Panc1 (cell line): ENCODE measurements at regions not wholly inside any gene's neighbourhood (a gene's known extent, or its start where the extent isn't known, plus 50 kb on each side); places are given as distances from the start of the nearest gene placed in this dataset.

ENCODE experiments used
- ATAC-seq: fragments of 200-7000 bp; cut with Tn5 transposase; 2 replicates; pipeline ENCODE4 v1.9.1; 2020; ENCODE audit warnings: mild to moderate bottlenecking, moderate library complexity
- BruUV-seq: library from RNA; stranded (reverse); fragments of 400-500 nt; replicated peaks from 2 replicates; lab custom pipeline; 2021; lab: Mats Ljungman, UMichigan
- CTCF ChIA-PET: fragments of 300-600 bp; sonication (Branson Sonifier 250); formaldehyde crosslinking; loops from one replicate; lab custom pipeline; 2022; ENCODE audit warnings: antibody characterized with exemption; lab: Charles Lee
- POLR2A ChIA-PET: fragments of 300-600 bp; sonication (Branson Sonifier 250); formaldehyde crosslinking; loops from one replicate; lab custom pipeline; 2022; ENCODE audit warnings: antibody characterized with exemption; lab: Charles Lee
- DNase-seq: peaks from one replicate; pipeline ENCODE4 v3.0.0-alpha.2; 2010; ENCODE audit warnings: low read depth, low spot score
- H3K27ac ChIP-seq: 2 replicates; pipeline ENCODE4 v1.5.1; 2011; ENCODE audit warnings: mild to moderate bottlenecking, low read length, inconsistent platforms
- H3K27me3 ChIP-seq: fragments of 200-500 bp; sonication (Bioruptor generic); 2 replicates; pipeline ENCODE4 v1.6.0; 2014; ENCODE audit warnings: low read length, inconsistent platforms; ENCODE audit not compliant: control insufficient read depth, insufficient read depth
- H3K36me3 ChIP-seq: fragments of 200-500 bp; sonication (Bioruptor generic); 2 replicates; pipeline ENCODE4 v1.5.1; 2014; ENCODE audit warnings: inconsistent platforms, mild to moderate bottlenecking, low read length, moderate library complexity; ENCODE audit not compliant: control insufficient read depth, insufficient read depth
- H3K4me1 ChIP-seq: 2 replicates; pipeline ENCODE4 v1.5.1; 2011; ENCODE audit warnings: inconsistent platforms, mild to moderate bottlenecking, low read length, moderate library complexity; ENCODE audit not compliant: control insufficient read depth, insufficient read depth
- H3K4me3 ChIP-seq, 2 experiments: 2 replicates each; pipeline ENCODE4 v1.5.1; 2011 to 2012; ENCODE audit warnings: low read depth in 2 of 2, low read length in 2 of 2, mild to moderate bottlenecking in 2 of 2, inconsistent platforms in 1 of 2, moderate library complexity in 1 of 2
- H3K9me3 ChIP-seq: fragments of 200-500 bp; sonication (Bioruptor generic); 2 replicates; pipeline ENCODE4 v1.5.1; 2014; ENCODE audit warnings: low read depth, mild to moderate bottlenecking, inconsistent platforms, low read length, moderate library complexity; ENCODE audit not compliant: control insufficient read depth, insufficient read depth
- CTCF ChIP-seq: fragments of 450-650 bp; IDR thresholded peaks from 2 replicates; pipeline ENCODE4 v1.5.1; 2017; ENCODE audit warnings: mild to moderate bottlenecking
- POLR2AphosphoS5 ChIP-seq: IDR thresholded peaks from 2 replicates; pipeline ENCODE4 v1.6.1; 2012; ENCODE audit warnings: mild to moderate bottlenecking, low read depth, low read length, moderate library complexity
- SIN3A ChIP-seq: IDR thresholded peaks from 2 replicates; pipeline ENCODE4 v1.6.1; 2012; ENCODE audit warnings: low read depth, mild to moderate bottlenecking, low read length, moderate library complexity, borderline replicate concordance; ENCODE audit not compliant: insufficient read depth
- TCF7L2 ChIP-seq: IDR thresholded peaks from 2 replicates; pipeline ENCODE4 v1.6.1; 2011; ENCODE audit warnings: mild to moderate bottlenecking, low read depth, low read length, inconsistent platforms
- in situ Hi-C: cut with HindIII; loops from 2 replicates; pipeline ENCODE4 v1.10.0; 2016; ENCODE audit warnings: low sequenced_read_pairs, low pct_unique_long_range_greater_than_20kb
- intact Hi-C: fragments of 100-400 bp; cut with micrococcal nuclease; formaldehyde crosslinking; loops from one replicate; pipeline ENCODE4 v1.10.0; 2022; ENCODE audit not compliant: unreplicated experiment
- TF ChIP-seq, protein P1 (sequence below), 2 experiments: IDR thresholded peaks; 2 replicates each; pipeline ENCODE4 v1.6.1; 2011 to 2012; ENCODE audit warnings: low read depth in 2 of 2, control low read depth in 1 of 2, low read length in 1 of 2, mild to moderate bottlenecking in 1 of 2, moderate library complexity in 1 of 2; ENCODE audit not compliant: insufficient read depth in 1 of 2

- in situ Hi-C loops: no loop called here
- Histone ChIP-seq H3K4me3 (no peak overlapping the region), H3K4me1 (peaks cover 1% of the 10 kb centered on the region; the same call in 1 of the 2 replicates), H3K36me3 (no peaks in the 10 kb centered on the region), H3K27me3 (no peaks in the 10 kb centered on the region), H3K9me3 (no peaks in the 10 kb centered on the region), H3K27ac (no peak overlapping the region)
- POLR2A ChIA-PET: no interaction called here
- TF ChIP-seq TCF7L2: no peak
- TF ChIP-seq POLR2AphosphoS5: no peak
- TF ChIP-seq, protein P1, sequence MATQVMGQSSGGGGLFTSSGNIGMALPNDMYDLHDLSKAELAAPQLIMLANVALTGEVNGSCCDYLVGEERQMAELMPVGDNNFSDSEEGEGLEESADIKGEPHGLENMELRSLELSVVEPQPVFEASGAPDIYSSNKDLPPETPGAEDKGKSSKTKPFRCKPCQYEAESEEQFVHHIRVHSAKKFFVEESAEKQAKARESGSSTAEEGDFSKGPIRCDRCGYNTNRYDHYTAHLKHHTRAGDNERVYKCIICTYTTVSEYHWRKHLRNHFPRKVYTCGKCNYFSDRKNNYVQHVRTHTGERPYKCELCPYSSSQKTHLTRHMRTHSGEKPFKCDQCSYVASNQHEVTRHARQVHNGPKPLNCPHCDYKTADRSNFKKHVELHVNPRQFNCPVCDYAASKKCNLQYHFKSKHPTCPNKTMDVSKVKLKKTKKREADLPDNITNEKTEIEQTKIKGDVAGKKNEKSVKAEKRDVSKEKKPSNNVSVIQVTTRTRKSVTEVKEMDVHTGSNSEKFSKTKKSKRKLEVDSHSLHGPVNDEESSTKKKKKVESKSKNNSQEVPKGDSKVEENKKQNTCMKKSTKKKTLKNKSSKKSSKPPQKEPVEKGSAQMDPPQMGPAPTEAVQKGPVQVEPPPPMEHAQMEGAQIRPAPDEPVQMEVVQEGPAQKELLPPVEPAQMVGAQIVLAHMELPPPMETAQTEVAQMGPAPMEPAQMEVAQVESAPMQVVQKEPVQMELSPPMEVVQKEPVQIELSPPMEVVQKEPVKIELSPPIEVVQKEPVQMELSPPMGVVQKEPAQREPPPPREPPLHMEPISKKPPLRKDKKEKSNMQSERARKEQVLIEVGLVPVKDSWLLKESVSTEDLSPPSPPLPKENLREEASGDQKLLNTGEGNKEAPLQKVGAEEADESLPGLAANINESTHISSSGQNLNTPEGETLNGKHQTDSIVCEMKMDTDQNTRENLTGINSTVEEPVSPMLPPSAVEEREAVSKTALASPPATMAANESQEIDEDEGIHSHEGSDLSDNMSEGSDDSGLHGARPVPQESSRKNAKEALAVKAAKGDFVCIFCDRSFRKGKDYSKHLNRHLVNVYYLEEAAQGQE (IDR thresholded peaks at IDR 0.05; ENCODE audit: insufficient read depth in 1 of 2, low read depth in 2 of 2, low read length in 1 of 2): no peak
- no peak for TF ChIP-seq CTCF
- TF ChIP-seq SIN3A: no peak
- BruUV-seq: no TSS peak
- intact Hi-C loops: no loop called here
- DNase-seq (no peak), ATAC-seq (no peak)
- CTCF ChIA-PET: no interaction called here
These were observed 112.1 kb upstream of the THBS2 start for GRCh38 chr6:169365567-169366257.

DNA sequence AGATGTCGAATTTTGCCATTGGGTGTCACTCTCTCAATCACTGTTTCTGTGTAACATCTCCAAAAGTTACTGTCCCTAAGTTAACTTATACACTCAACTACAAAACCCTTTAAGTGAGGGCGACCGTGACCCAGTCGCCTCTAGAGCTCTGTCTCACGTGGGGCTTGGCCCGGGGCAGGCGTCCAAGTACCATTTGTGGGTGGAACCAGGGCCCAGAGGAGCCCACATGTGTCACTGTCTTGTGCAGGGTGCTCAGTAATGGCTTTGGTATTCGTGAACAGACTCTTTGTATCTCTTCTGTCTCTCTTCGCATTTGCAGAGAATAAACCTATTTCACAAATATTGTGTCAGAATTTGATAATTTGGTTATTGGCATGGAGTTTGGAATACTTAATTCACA, 109.9 kb upstream of the THBS2 start:
- no peaks in the 10 kb centered on the region for H3K4me1 ChIP-seq
- ChIA-PET POLR2A (no interaction called here), CTCF (no interaction called here)
- ATAC-seq: no peak
- H3K27me3 ChIP-seq: no peaks in the 10 kb centered on the region
- in situ Hi-C loops (no loop called here), intact Hi-C loops (no loop called here)
- H3K4me3 ChIP-seq: no peak overlapping the region
- no peaks in the 10 kb centered on the region for H3K9me3 ChIP-seq
- no peak overlapping the region for H3K27ac ChIP-seq
- H3K36me3 ChIP-seq: no peaks in the 10 kb centered on the region
- no TSS peak for BruUV-seq
- TF ChIP-seq TCF7L2 (no peak), CTCF (no peak), POLR2AphosphoS5 (no peak)
- TF ChIP-seq, protein P1 (IDR thresholded peaks at IDR 0.05; ENCODE audit: insufficient read depth in 1 of 2, low read depth in 2 of 2, low read length in 1 of 2): no peak
- DNase-seq: no peak
